H1 (cell line): ENCODE measurements at regions not wholly inside any gene's neighbourhood (a gene's known extent, or its start where the extent isn't known, plus 50 kb on each side); places are given as distances from the start of the nearest gene placed in this dataset.
"Not testable (repeated sequence)": the region's sequence is repeated elsewhere in the genome, so short reads cannot be mapped to it uniquely, and the experiment has no call there.

Source experiments
- CEBPB ChIP-seq: IDR thresholded peaks from 2 replicates; pipeline ENCODE4 v1.6.1; 2012; ENCODE audit warnings: low read depth, low read length
- CTCF ChIP-seq, 3 experiments: IDR thresholded peaks; 1 replicate in 2 of 3; 2 replicates in 1 of 3; pipeline versions ENCODE4 v1.5.1 to v1.6.1; 2011; ENCODE audit warnings: low read length in 3 of 3, mild to moderate bottlenecking in 3 of 3, inconsistent platforms in 2 of 3, low read depth in 1 of 3, moderate library complexity in 1 of 3; ENCODE audit not compliant: insufficient read depth in 1 of 3; ENCODE audit errors: control extremely low read depth in 1 of 3
- EZH2 ChIP-seq: fragments of 200-600 bp; sonication (generic); IDR thresholded peaks from 2 replicates; pipeline ENCODE4 v1.7.1; 2012; ENCODE audit warnings: low read depth, mild to moderate bottlenecking, moderate library complexity, low read length, inconsistent platforms; ENCODE audit not compliant: severe bottlenecking
- HDAC2 ChIP-seq, 2 experiments: fragments of 300-600 bp in 1 of 2; sonication (generic) in 1 of 2; IDR thresholded peaks; 2 replicates each; pipeline ENCODE4 v1.6.1; 2011 to 2012; ENCODE audit warnings: low read depth in 2 of 2, low read length in 2 of 2, mild to moderate bottlenecking in 2 of 2, moderate library complexity in 2 of 2, borderline replicate concordance in 1 of 2, inconsistent platforms in 1 of 2
- POLR2AphosphoS5 ChIP-seq: IDR thresholded peaks from 2 replicates; pipeline ENCODE4 v1.6.1; 2011; ENCODE audit warnings: low read depth, low read length
- RAD21 ChIP-seq, 2 experiments: IDR thresholded peaks in 1 of 2; conservative IDR thresholded peaks in 1 of 2; 2 replicates each; pipeline ENCODE4 v1.6.1; 2011; ENCODE audit warnings: low read depth in 2 of 2, low read length in 2 of 2, improper control_type of control experiment in 1 of 2, inconsistent platforms in 1 of 2, mild to moderate bottlenecking in 1 of 2, moderate library complexity in 1 of 2
- RNF2 ChIP-seq: fragments of 200-900, 300-1000 bp; sonication (generic); IDR thresholded peaks from 2 replicates; pipeline ENCODE4 v1.7.1; 2016; ENCODE audit warnings: borderline replicate concordance, low read depth, mild to moderate bottlenecking, antibody characterized with exemption, low read length; ENCODE audit not compliant: poor library complexity, severe bottlenecking; ENCODE audit errors: missing control alignments
- SP2 ChIP-seq: IDR thresholded peaks from 2 replicates; pipeline ENCODE4 v1.6.1; 2012; ENCODE audit warnings: mild to moderate bottlenecking, low read length, inconsistent platforms
- TCF12 ChIP-seq: IDR thresholded peaks from 2 replicates; pipeline ENCODE4 v1.6.1; 2011; ENCODE audit warnings: low read depth, mild to moderate bottlenecking, low read length

GRCh38 chr1:199951005-199951404 is 76.5 kb upstream of the NR5A2 start:
- TF ChIP-seq RAD21 (IDR thresholded peaks at IDR 0.05 in 1 of 2, conservative IDR thresholded peaks at IDR 0.05 in 1 of 2; ENCODE audit: low read depth in 2 of 2, low read length in 2 of 2); EZH2; CTCF (IDR thresholded peaks at IDR 0.05; ENCODE audit: control extremely low read depth in 1 of 3, insufficient read depth in 1 of 3, low read depth in 1 of 3, low read length in 3 of 3); POLR2AphosphoS5; RNF2; TCF12; CEBPB; SP2; HDAC2 (IDR thresholded peaks at IDR 0.05; ENCODE audit: borderline replicate concordance in 1 of 2, low read depth in 2 of 2, low read length in 2 of 2): not testable (repeated sequence)
